ENCODE measurements at regions not wholly inside any gene's neighbourhood (a gene's known extent, or its start where the extent isn't known, plus 50 kb on each side); places are given as distances from the start of the nearest gene placed in this dataset.

DNA sequence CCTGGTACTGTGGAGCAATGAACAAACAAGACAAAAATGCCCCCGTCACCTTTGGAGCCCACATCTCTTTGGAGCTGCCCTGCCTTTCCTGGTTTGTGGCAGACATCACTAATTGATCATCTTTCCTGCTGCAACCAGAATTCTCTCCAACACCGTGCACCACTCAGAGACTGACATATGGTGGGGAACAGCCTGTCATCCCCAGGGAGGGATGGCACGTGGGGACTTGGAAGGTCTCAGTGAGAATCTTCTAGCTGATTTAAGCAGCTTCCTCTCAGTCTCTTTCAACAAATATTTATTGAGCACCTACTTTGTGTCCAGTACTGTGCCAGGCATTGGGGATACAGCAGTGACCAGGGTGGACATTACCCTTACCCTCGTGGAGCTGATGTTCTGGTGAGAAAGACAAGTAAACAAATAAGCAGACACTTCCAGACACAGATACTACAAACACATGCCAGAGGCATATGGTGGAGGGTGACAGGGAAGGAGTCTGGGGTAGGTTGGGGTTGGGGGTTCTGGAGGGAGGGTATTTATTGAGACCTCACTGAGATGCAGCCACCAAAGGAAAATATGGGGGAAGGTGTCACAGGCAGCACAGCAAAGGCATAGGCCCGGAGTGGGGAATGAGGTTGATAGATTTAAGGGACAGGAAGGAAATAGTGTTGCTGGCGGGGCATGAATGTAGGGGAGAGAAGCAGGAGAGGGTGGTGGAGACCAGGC is 82.3 kb downstream of the CEBPB start:
- TF ChIP-seq, protein P1, sequence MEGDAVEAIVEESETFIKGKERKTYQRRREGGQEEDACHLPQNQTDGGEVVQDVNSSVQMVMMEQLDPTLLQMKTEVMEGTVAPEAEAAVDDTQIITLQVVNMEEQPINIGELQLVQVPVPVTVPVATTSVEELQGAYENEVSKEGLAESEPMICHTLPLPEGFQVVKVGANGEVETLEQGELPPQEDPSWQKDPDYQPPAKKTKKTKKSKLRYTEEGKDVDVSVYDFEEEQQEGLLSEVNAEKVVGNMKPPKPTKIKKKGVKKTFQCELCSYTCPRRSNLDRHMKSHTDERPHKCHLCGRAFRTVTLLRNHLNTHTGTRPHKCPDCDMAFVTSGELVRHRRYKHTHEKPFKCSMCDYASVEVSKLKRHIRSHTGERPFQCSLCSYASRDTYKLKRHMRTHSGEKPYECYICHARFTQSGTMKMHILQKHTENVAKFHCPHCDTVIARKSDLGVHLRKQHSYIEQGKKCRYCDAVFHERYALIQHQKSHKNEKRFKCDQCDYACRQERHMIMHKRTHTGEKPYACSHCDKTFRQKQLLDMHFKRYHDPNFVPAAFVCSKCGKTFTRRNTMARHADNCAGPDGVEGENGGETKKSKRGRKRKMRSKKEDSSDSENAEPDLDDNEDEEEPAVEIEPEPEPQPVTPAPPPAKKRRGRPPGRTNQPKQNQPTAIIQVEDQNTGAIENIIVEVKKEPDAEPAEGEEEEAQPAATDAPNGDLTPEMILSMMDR (IDR thresholded peaks at IDR 0.05; ENCODE audit: low read depth, low read length), result no peak
- no peak for TF ChIP-seq MYC (IDR thresholded peaks at IDR 0.05; ENCODE audit: low read depth, low read length)
- TF ChIP-seq POLR2A (IDR thresholded peaks at IDR 0.05; ENCODE audit: extremely low read depth, insufficient read length), result no peak

Data from NB4 (cell line).